C4-2B (cell line): ENCODE measurements at regions not wholly inside any gene's neighbourhood (a gene's known extent, or its start where the extent isn't known, plus 50 kb on each side); places are given as distances from the start of the nearest gene placed in this dataset.

Source experiments
- H3K27ac ChIP-seq: fragments of 450-650 bp; 2 replicates; pipeline ENCODE4 v1.5.1; 2017
- ZFX ChIP-seq: fragments of 450-650 bp; IDR thresholded peaks from 2 replicates; pipeline ENCODE4 v1.6.1; 2017
- TF ChIP-seq, protein P1 (sequence below): fragments of 450-650 bp; conservative IDR thresholded peaks from 2 replicates; pipeline ENCODE4 v1.5.1; 2017; ENCODE audit warnings: mild to moderate bottlenecking

DNA sequence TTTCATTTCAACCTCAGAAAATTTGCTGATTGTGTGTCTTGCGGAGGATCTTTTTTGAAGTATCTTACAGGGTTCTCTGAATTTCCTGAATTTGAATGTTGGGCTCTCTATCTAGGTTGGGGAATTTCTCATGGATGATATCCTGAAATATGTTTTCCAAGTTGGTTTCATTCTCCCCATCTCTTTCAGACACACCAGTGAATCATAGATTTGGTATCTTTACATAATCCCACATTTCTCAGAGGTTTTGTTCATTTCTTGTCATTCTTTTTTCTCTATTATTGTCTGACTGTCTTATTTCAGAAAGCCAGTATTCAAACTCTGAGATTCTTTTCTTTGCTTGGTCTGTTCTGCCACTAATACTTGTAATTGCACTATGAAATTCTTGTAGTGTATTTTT is 456.9 kb downstream of the PRELID2 start:
- no peak overlapping the region for H3K27ac ChIP-seq
- TF ChIP-seq, protein P1, sequence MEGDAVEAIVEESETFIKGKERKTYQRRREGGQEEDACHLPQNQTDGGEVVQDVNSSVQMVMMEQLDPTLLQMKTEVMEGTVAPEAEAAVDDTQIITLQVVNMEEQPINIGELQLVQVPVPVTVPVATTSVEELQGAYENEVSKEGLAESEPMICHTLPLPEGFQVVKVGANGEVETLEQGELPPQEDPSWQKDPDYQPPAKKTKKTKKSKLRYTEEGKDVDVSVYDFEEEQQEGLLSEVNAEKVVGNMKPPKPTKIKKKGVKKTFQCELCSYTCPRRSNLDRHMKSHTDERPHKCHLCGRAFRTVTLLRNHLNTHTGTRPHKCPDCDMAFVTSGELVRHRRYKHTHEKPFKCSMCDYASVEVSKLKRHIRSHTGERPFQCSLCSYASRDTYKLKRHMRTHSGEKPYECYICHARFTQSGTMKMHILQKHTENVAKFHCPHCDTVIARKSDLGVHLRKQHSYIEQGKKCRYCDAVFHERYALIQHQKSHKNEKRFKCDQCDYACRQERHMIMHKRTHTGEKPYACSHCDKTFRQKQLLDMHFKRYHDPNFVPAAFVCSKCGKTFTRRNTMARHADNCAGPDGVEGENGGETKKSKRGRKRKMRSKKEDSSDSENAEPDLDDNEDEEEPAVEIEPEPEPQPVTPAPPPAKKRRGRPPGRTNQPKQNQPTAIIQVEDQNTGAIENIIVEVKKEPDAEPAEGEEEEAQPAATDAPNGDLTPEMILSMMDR = no peak
- TF ChIP-seq ZFX = no peak

DNA sequence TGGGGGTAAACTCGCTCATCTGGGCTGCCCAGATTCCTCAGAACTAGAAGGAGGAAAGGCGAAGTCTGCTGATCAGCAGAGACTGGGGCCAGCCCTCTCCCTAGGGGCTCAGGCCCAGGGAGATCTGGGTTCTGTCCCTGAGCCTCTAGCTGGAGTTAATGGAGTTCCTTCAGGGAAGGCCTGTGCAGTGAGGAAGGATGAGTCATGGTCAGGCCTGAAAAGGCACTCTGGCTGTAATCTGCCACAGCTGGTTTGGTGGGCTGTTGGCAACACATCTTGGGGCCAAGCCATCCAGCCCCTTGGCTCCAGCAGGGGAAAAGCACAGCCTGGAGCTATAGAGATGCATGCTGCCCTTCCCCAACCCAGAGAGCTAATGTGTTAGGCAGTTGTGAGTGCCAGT is 459.6 kb downstream of the PRELID2 start:
- TF ChIP-seq ZFX = no peak
- TF ChIP-seq, protein P1 = no peak
- no peak overlapping the region for H3K27ac ChIP-seq

DNA sequence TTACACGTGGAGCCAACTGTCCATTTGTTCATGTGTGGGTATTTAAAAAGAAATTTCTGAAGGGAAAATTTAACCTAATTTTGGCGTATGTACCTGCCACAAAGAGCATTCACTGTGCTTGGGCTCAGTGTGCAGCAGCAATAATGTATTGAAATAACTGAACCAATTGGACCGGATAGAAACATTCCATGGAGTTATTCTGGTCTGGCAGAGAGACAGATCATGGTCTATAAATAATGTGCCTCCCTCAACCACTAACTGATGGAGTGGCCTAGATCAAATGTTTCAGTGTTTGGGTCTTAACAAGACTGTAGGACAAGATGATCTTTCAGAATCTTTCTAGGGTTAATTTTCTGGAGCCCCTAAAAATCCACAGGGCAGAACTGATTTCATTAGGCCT is 469.7 kb downstream of the PRELID2 start:
- no peak for TF ChIP-seq ZFX

DNA sequence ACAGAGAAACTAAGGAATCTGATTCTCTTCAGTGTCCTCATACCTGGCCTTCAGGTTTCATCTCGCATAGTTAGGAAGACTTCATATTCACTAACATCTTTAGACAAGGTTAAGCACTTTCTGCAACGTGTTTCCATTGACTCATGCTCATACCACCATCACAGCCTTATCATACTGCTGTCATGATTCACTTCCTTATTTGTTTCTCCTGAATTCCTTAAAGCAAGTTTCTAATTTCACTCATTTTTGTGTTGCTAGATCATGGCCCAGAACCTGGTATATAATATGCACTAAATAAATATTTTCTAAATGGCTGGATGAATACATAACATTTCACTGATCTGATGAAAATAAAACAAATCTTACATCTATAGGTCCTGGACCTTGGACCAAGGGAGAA is 472.9 kb downstream of the PRELID2 start:
- no peak overlapping the region for H3K27ac ChIP-seq
- TF ChIP-seq, protein P1 = no peak
- no peak for TF ChIP-seq ZFX

More for the DNA sequence above, 469.7 kb downstream of the PRELID2 start:
- H3K27ac ChIP-seq = no peak overlapping the region

DNA sequence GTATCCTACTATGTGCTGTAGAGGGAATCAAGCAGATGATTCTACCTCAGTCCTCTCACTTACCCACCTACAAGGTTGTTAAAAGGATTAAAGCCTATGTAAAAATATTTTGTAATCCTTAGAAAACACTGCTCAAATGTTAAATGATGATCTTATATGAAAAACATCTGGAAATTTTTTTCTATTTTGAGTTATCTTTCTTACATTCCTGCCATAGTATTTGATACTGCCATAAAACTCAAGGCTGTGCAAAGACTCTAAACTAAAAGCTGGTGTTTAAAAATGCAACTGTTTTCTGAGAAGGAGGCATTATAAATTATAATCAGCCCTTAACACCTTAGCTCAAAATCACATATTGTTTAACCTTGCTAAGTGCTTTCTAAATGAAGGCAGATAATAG is 474.2 kb downstream of the PRELID2 start:
- TF ChIP-seq, protein P1 = no peak
- no peak for TF ChIP-seq ZFX
- H3K27ac ChIP-seq = no peak overlapping the region

DNA sequence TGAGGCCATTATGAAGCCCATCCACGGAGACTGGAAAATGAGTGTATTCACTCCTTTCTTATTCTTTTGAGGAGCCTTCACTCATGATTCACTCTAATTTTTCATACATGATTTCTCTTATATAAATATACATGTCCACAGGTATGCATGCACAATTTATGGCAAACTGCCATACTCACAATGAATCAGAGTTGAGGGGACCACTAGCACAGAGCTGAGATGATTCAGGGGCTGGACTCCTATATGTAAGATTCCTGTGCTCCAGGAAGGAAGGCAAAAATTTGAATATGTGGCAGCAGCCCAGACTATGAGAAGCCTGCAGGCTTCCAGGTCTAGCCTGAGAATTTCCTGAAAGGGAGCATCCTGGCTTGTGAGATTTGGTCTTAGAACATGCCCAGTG is 484.6 kb downstream of the PRELID2 start:
- no peak for TF ChIP-seq ZFX
- TF ChIP-seq, protein P1 = no peak
- H3K27ac ChIP-seq = no peak overlapping the region

DNA sequence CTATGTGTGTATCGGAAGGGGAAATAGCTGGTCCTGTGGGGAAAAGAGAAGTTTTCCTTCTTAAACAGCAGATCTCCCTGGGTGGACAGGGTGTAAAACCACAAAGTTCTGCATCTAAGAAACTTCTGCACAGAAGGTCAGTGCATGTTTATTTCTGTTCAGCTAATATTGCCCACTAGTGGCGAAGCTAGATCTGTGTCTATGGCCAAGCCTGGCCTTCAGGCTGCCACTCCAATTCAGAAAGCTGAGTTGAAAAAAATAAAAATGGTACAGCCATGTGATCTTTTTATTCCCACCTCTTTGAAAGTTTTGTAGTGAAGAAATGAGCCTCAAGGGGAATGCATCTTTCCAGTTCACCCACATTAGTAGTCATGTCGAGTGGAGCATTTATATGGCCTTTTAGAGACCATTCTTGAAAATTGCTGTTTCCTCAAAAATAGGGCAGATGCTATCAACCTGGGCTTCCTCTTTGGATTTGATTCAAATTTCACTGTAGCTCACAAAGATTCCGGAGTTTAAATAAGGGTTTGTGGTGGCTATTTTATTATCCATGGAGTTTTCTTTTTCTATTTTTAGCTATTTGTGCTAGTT is 488.0 kb downstream of the PRELID2 start:
- H3K27ac ChIP-seq = no peak overlapping the region
- TF ChIP-seq, protein P1 = peak; percentile 67
- TF ChIP-seq ZFX = no peak

DNA sequence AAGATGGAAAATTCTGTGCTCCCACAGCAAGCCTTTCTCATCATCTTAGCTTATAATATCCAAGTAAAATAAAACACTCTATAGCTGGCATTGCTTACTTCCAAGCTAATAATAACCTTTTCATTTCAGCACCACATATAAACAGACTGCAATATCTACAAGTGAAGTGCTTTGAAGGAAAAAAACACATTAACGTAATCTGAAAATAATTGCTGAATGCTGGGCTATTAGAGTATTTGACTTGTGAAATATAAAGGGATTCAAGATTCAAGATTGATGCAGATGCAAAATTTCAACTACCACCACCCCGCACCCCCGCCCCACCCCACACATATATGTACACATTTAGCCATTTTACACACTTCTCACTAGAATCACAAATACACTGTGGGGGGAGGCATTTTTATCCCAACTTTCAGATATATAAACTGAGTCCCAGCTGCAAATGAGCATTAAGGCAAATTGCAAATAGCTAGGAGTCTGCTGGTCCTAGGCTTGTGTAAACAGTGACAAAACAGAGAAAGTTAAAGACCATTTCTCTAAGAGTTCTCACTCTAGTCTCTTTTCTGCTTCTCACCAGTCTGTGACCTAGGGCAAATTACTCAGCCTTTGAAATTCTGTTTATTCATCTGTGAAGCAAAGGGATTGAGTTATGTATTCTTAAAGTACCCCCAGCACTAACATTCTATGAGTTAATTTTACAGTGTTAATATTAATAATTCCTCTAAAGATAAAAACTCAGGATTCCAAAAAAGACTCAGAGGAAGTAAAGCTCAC is 489.4 kb downstream of the PRELID2 start:
- TF ChIP-seq ZFX = no peak
- TF ChIP-seq, protein P1 = no peak
- H3K27ac ChIP-seq = no peak overlapping the region
